ENCODE measurements at regions not wholly inside any gene's neighbourhood (a gene's known extent, or its start where the extent isn't known, plus 50 kb on each side); places are given as distances from the start of the nearest gene placed in this dataset.
A peak's percentile ranks its signal among the peaks of the same experiment; 100 is the strongest.

- H3K36me3 ChIP-seq (ENCODE audit: control insufficient read depth, insufficient read depth, low read length) = no peaks in the 10 kb centered on the region
- H3K79me2 ChIP-seq (ENCODE audit: control insufficient read depth, insufficient read depth, low read length) = no peaks in the 10 kb centered on the region
- no peak overlapping the region for H3K4me3 ChIP-seq (replicated peaks in 1 of 4; ENCODE audit: control extremely low read depth in 1 of 4, insufficient read depth in 1 of 4, low read depth in 3 of 4, low read length in 4 of 4)
- no peak overlapping the region for H3K27ac ChIP-seq (ENCODE audit: insufficient read depth, low read length)
- no peaks in the 10 kb centered on the region for H3K27me3 ChIP-seq (ENCODE audit: control insufficient read depth, insufficient read depth, low read length)
- peak in 1 of 2 donors; percentile 16 for DNase-seq (ENCODE audit: low read depth in 2 of 2)
- H3K4me1 ChIP-seq (ENCODE audit: control insufficient read depth, extremely low read depth, insufficient read depth, low read length) = no peaks in the 10 kb centered on the region
- TF ChIP-seq CTCF (conservative IDR thresholded peaks at IDR 0.05 in 1 of 2, IDR thresholded peaks at IDR 0.05 in 1 of 2; ENCODE audit: low read depth in 1 of 2, low read length in 2 of 2) (no peak), EZH2 (IDR thresholded peaks at IDR 0.05; ENCODE audit: low read length, missing control alignments) (no peak)
- H3K9ac ChIP-seq (ENCODE audit: insufficient read depth, low read length) = no peak overlapping the region
- H4K20me1 ChIP-seq (ENCODE audit: control insufficient read depth, extremely low read depth, insufficient read depth, low read length) = no peaks in the 10 kb centered on the region
- H3K9me3 ChIP-seq (ENCODE audit: control insufficient read depth, insufficient read depth, low read depth, low read length) = no peaks in the 10 kb centered on the region
- no peak overlapping the region for H2AFZ ChIP-seq (ENCODE audit: low read length)
- no peak overlapping the region for H3K4me2 ChIP-seq (ENCODE audit: extremely low read depth, insufficient read depth, low read length)
Observed at GRCh38 chr4:32191961-32192360, 1471.8 kb downstream of the PCDH7 start.

GRCh38 chr4:32192363-32192762 lies 1472.2 kb downstream of the PCDH7 start:
- Histone ChIP-seq H3K79me2 (ENCODE audit: control insufficient read depth, insufficient read depth, low read length) (no peaks in the 10 kb centered on the region), H3K4me1 (ENCODE audit: control insufficient read depth, extremely low read depth, insufficient read depth, low read length) (no peaks in the 10 kb centered on the region), H2AFZ (ENCODE audit: low read length) (no peak overlapping the region), H3K27me3 (ENCODE audit: control insufficient read depth, insufficient read depth, low read length) (no peaks in the 10 kb centered on the region), H4K20me1 (ENCODE audit: control insufficient read depth, extremely low read depth, insufficient read depth, low read length) (no peaks in the 10 kb centered on the region), H3K4me3 (replicated peaks in 1 of 4; ENCODE audit: control extremely low read depth in 1 of 4, insufficient read depth in 1 of 4, low read depth in 3 of 4, low read length in 4 of 4) (no peak overlapping the region), H3K27ac (ENCODE audit: insufficient read depth, low read length) (no peak overlapping the region), H3K9me3 (ENCODE audit: control insufficient read depth, insufficient read depth, low read depth, low read length) (no peaks in the 10 kb centered on the region), H3K9ac (ENCODE audit: insufficient read depth, low read length) (no peak overlapping the region), H3K4me2 (ENCODE audit: extremely low read depth, insufficient read depth, low read length) (no peak overlapping the region), H3K36me3 (ENCODE audit: control insufficient read depth, insufficient read depth, low read length) (no peaks in the 10 kb centered on the region)
- DNase-seq (ENCODE audit: low read depth in 2 of 2) = no peak
- no peak for TF ChIP-seq EZH2 (IDR thresholded peaks at IDR 0.05; ENCODE audit: low read length, missing control alignments)
- TF ChIP-seq CTCF (conservative IDR thresholded peaks at IDR 0.05 in 1 of 2, IDR thresholded peaks at IDR 0.05 in 1 of 2; ENCODE audit: low read depth in 1 of 2, low read length in 2 of 2) = no peak

GRCh38 chr4:32192991-32193390 lies 1472.8 kb downstream of the PCDH7 start:
- no peak for DNase-seq (ENCODE audit: low read depth in 2 of 2)
- no peaks in the 10 kb centered on the region for H3K27me3 ChIP-seq (ENCODE audit: control insufficient read depth, insufficient read depth, low read length)
- H2AFZ ChIP-seq (ENCODE audit: low read length) = no peak overlapping the region
- H3K9me3 ChIP-seq (ENCODE audit: control insufficient read depth, insufficient read depth, low read depth, low read length) = no peaks in the 10 kb centered on the region
- no peaks in the 10 kb centered on the region for H3K36me3 ChIP-seq (ENCODE audit: control insufficient read depth, insufficient read depth, low read length)
- H3K4me1 ChIP-seq (ENCODE audit: control insufficient read depth, extremely low read depth, insufficient read depth, low read length) = no peaks in the 10 kb centered on the region
- H3K4me2 ChIP-seq (ENCODE audit: extremely low read depth, insufficient read depth, low read length) = no peak overlapping the region
- H4K20me1 ChIP-seq (ENCODE audit: control insufficient read depth, extremely low read depth, insufficient read depth, low read length) = no peaks in the 10 kb centered on the region
- H3K4me3 ChIP-seq (replicated peaks in 1 of 4; ENCODE audit: control extremely low read depth in 1 of 4, insufficient read depth in 1 of 4, low read depth in 3 of 4, low read length in 4 of 4) = no peak overlapping the region
- H3K27ac ChIP-seq (ENCODE audit: insufficient read depth, low read length) = no peak overlapping the region
- no peak for TF ChIP-seq EZH2 (IDR thresholded peaks at IDR 0.05; ENCODE audit: low read length, missing control alignments)
- TF ChIP-seq CTCF (conservative IDR thresholded peaks at IDR 0.05 in 1 of 2, IDR thresholded peaks at IDR 0.05 in 1 of 2; ENCODE audit: low read depth in 1 of 2, low read length in 2 of 2) = no peak
- no peaks in the 10 kb centered on the region for H3K79me2 ChIP-seq (ENCODE audit: control insufficient read depth, insufficient read depth, low read length)
- no peak overlapping the region for H3K9ac ChIP-seq (ENCODE audit: insufficient read depth, low read length)

Data from fibroblast of lung (primary cell).